A673 (cell line): ENCODE measurements at regions not wholly inside any gene's neighbourhood (a gene's known extent, or its start where the extent isn't known, plus 50 kb on each side); places are given as distances from the start of the nearest gene placed in this dataset.
"Not testable (repeated sequence)": the region's sequence is repeated elsewhere in the genome, so short reads cannot be mapped to it uniquely, and the experiment has no call there.

Source experiments
- EZH2 ChIP-seq: fragments of 200-600 bp; sonication (generic); IDR thresholded peaks from 2 replicates; pipeline ENCODE4 v1.6.1; 2017; ENCODE audit warnings: borderline replicate concordance, low read depth, mild to moderate bottlenecking, mixed read lengths, antibody characterized with exemption, low read length; ENCODE audit not compliant: poor library complexity, severe bottlenecking
- TF ChIP-seq, protein P1 (sequence below): fragments of 300-800, 200-600 bp; sonication (generic); conservative IDR thresholded peaks from 2 replicates; pipeline ENCODE4 v1.5.1; 2017; ENCODE audit warnings: low read depth, mild to moderate bottlenecking, antibody characterized with exemption, low read length, moderate library complexity, mixed read lengths

- TF ChIP-seq, protein P1, sequence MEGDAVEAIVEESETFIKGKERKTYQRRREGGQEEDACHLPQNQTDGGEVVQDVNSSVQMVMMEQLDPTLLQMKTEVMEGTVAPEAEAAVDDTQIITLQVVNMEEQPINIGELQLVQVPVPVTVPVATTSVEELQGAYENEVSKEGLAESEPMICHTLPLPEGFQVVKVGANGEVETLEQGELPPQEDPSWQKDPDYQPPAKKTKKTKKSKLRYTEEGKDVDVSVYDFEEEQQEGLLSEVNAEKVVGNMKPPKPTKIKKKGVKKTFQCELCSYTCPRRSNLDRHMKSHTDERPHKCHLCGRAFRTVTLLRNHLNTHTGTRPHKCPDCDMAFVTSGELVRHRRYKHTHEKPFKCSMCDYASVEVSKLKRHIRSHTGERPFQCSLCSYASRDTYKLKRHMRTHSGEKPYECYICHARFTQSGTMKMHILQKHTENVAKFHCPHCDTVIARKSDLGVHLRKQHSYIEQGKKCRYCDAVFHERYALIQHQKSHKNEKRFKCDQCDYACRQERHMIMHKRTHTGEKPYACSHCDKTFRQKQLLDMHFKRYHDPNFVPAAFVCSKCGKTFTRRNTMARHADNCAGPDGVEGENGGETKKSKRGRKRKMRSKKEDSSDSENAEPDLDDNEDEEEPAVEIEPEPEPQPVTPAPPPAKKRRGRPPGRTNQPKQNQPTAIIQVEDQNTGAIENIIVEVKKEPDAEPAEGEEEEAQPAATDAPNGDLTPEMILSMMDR = not testable (repeated sequence)
- not testable (repeated sequence) for TF ChIP-seq EZH2
Observed at GRCh38 chr2:131856202-131856601, 305.6 kb downstream of the ANKRD30BL start.
